ENCODE measurements at regions not wholly inside any gene's neighbourhood (a gene's known extent, or its start where the extent isn't known, plus 50 kb on each side); places are given as distances from the start of the nearest gene placed in this dataset.

- Histone ChIP-seq H3K9me3 (no peaks in the 10 kb centered on the region), H3K27me3 (no peaks in the 10 kb centered on the region), H3K27ac (no peak overlapping the region), H3K4me3 (no peak overlapping the region), H3K36me3 (no peaks in the 10 kb centered on the region), H3K4me1 (no peaks in the 10 kb centered on the region)
- intact Hi-C loops (cut with DNase I; ENCODE audit: low total_unique reads) = no loop called here
- no peak for DNase-seq
- TF ChIP-seq, protein P1, sequence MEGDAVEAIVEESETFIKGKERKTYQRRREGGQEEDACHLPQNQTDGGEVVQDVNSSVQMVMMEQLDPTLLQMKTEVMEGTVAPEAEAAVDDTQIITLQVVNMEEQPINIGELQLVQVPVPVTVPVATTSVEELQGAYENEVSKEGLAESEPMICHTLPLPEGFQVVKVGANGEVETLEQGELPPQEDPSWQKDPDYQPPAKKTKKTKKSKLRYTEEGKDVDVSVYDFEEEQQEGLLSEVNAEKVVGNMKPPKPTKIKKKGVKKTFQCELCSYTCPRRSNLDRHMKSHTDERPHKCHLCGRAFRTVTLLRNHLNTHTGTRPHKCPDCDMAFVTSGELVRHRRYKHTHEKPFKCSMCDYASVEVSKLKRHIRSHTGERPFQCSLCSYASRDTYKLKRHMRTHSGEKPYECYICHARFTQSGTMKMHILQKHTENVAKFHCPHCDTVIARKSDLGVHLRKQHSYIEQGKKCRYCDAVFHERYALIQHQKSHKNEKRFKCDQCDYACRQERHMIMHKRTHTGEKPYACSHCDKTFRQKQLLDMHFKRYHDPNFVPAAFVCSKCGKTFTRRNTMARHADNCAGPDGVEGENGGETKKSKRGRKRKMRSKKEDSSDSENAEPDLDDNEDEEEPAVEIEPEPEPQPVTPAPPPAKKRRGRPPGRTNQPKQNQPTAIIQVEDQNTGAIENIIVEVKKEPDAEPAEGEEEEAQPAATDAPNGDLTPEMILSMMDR (IDR thresholded peaks at IDR 0.05 in 4 of 5, conservative IDR thresholded peaks at IDR 0.05 in 1 of 5) = no peak
- no peak for TF ChIP-seq POLR2A (IDR thresholded peaks at IDR 0.05)
- in situ Hi-C loops (cut with MboI; ENCODE audit: low sequenced_read_pairs in 4 of 4) = no loop called here
- no peak for ATAC-seq
These were observed 212.5 kb upstream of the EEF2KMT start for GRCh38 chr16:5309946-5310611.

DNA sequence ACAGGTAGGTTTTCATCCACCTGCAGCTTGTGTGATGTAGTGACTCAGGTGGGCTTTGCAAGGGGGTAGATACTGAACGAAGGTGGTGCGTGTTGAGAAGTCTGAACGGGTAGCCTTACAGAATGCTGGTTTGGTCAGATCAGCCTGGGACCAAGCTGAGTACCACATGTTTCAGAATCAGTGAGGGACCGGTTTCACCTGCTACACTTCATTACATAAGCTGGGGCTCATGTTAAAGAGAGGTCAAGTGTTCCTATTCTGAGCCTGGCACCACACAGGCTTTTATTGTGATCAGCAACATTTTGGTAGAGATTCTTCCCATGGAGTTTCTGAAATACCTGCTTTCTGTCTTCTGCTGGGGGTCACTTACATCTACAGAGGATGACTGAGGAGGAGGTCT is 207.4 kb upstream of the EEF2KMT start:
- Histone ChIP-seq H3K36me3 (no peaks in the 10 kb centered on the region), H3K27ac (no peak overlapping the region), H3K4me1 (no peaks in the 10 kb centered on the region), H3K9me3 (no peaks in the 10 kb centered on the region), H3K27me3 (no peaks in the 10 kb centered on the region), H3K4me3 (no peak overlapping the region)
- ATAC-seq (no peak), DNase-seq (no peak)
- intact Hi-C loops (cut with DNase I; ENCODE audit: low total_unique reads) = no loop called here
- TF ChIP-seq POLR2A (IDR thresholded peaks at IDR 0.05) = no peak
- TF ChIP-seq, protein P1 (IDR thresholded peaks at IDR 0.05 in 4 of 5, conservative IDR thresholded peaks at IDR 0.05 in 1 of 5) = no peak
- in situ Hi-C loops (cut with MboI; ENCODE audit: low sequenced_read_pairs in 4 of 4) = no loop called here

- Histone ChIP-seq H3K9me3 (no peaks in the 10 kb centered on the region), H3K27ac (no peak overlapping the region), H3K27me3 (no peaks in the 10 kb centered on the region), H3K4me1 (no peaks in the 10 kb centered on the region), H3K36me3 (no peaks in the 10 kb centered on the region), H3K4me3 (no peak overlapping the region)
- in situ Hi-C loops (cut with MboI; ENCODE audit: low sequenced_read_pairs in 4 of 4) (no loop called here), intact Hi-C loops (cut with DNase I; ENCODE audit: low total_unique reads) (no loop called here)
- no peak for ATAC-seq
- TF ChIP-seq, protein P1 (IDR thresholded peaks at IDR 0.05 in 4 of 5, conservative IDR thresholded peaks at IDR 0.05 in 1 of 5) = no peak
- TF ChIP-seq POLR2A (IDR thresholded peaks at IDR 0.05) = no peak
- DNase-seq = no peak
These were observed 204.9 kb upstream of the EEF2KMT start for GRCh38 chr16:5302372-5303114.

GRCh38 chr16:5298202-5298601 is 200.6 kb upstream of the EEF2KMT start:
- no peaks in the 10 kb centered on the region for H3K9me3 ChIP-seq
- no peaks in the 10 kb centered on the region for H3K36me3 ChIP-seq
- H3K27ac ChIP-seq = no peak overlapping the region
- no peak for DNase-seq
- H3K4me3 ChIP-seq = no peak overlapping the region
- TF ChIP-seq POLR2A (IDR thresholded peaks at IDR 0.05) = no peak
- TF ChIP-seq, protein P1 (IDR thresholded peaks at IDR 0.05 in 4 of 5, conservative IDR thresholded peaks at IDR 0.05 in 1 of 5) = no peak
- H3K27me3 ChIP-seq = no peaks in the 10 kb centered on the region
- intact Hi-C loops (cut with DNase I; ENCODE audit: low total_unique reads) = no loop called here
- in situ Hi-C loops (cut with MboI; ENCODE audit: low sequenced_read_pairs in 4 of 4) = no loop called here
- no peak for ATAC-seq
- no peaks in the 10 kb centered on the region for H3K4me1 ChIP-seq
